PC-3 (cell line): ENCODE measurements at regions not wholly inside any gene's neighbourhood (a gene's known extent, or its start where the extent isn't known, plus 50 kb on each side); places are given as distances from the start of the nearest gene placed in this dataset.

ENCODE experiments used
- ATAC-seq: fragments of 200-7000 bp; cut with Tn5 transposase; 2 replicates; pipeline ENCODE4 v1.9.1; 2020; ENCODE audit warnings: mild to moderate bottlenecking, moderate library complexity
- BruUV-seq: library from RNA; stranded (reverse); fragments of 400-500 nt; replicated peaks from 2 replicates; lab custom pipeline; 2021; lab: Mats Ljungman, UMichigan
- CTCF ChIA-PET: fragments of 300-600 bp; sonication (Branson Sonifier 250); formaldehyde crosslinking; loops from one replicate; lab custom pipeline; 2022; ENCODE audit warnings: antibody characterized with exemption; lab: Charles Lee
- POLR2A ChIA-PET: fragments of 300-600 bp; sonication (Branson Sonifier 250); formaldehyde crosslinking; loops from one replicate; lab custom pipeline; 2022; ENCODE audit warnings: antibody characterized with exemption; ENCODE audit not compliant: unreplicated experiment; lab: Charles Lee
- DNase-seq: peaks from one replicate; pipeline ENCODE4 v3.0.0-alpha.2; 2015
- H2AFZ ChIP-seq: fragments of 300-600 bp; sonication (generic); 2 replicates; pipeline ENCODE4 v1.6.0; 2016; ENCODE audit warnings: antibody characterized with exemption, low read length
- H3F3A ChIP-seq: fragments of 300-600 bp; sonication (generic); one replicate; pipeline ENCODE4 v1.6.0; 2017; ENCODE audit warnings: antibody characterized with exemption, low read length, control low read depth, mild to moderate bottlenecking; ENCODE audit not compliant: unreplicated experiment
- H3K27ac ChIP-seq: fragments of 300-600 bp; sonication (generic); 2 replicates; pipeline ENCODE4 v1.5.1; 2016; ENCODE audit warnings: mild to moderate bottlenecking, low read length
- H3K27me3 ChIP-seq: fragments of 300-600 bp; sonication (generic); 2 replicates; pipeline ENCODE4 v1.6.1; 2016; ENCODE audit warnings: low read length, mixed read lengths
- H3K36me3 ChIP-seq: fragments of 300-600 bp; sonication (generic); 2 replicates; pipeline ENCODE4 v1.6.1; 2016; ENCODE audit warnings: low read depth, mixed run types, low read length, mixed read lengths
- H3K4me1 ChIP-seq: fragments of 300-600 bp; sonication (generic); 2 replicates; pipeline ENCODE4 v1.5.1; 2016; ENCODE audit warnings: low read length; ENCODE audit not compliant: insufficient read depth
- H3K4me2 ChIP-seq: fragments of 300-600 bp; sonication (generic); 2 replicates; pipeline ENCODE4 v1.6.0; 2016; ENCODE audit warnings: low read length
- H3K4me3 ChIP-seq: fragments of 300-600 bp; sonication (generic); 2 replicates; pipeline ENCODE4 v1.5.1; 2016; ENCODE audit warnings: mild to moderate bottlenecking, low read length, mixed read lengths
- H3K79me2 ChIP-seq: fragments of 300-600 bp; sonication (generic); 2 replicates; pipeline ENCODE4 v1.6.1; 2017; ENCODE audit warnings: low read length, mixed read lengths
- H3K9ac ChIP-seq: fragments of 300-600 bp; sonication (generic); 2 replicates; pipeline ENCODE4 v1.6.0; 2016; ENCODE audit warnings: mild to moderate bottlenecking, low read length
- H3K9me2 ChIP-seq: fragments of 300-600 bp; sonication (generic); replicated peaks from 2 replicates; pipeline ENCODE4 v1.6.1; 2016; ENCODE audit warnings: mixed run types, low read length, mixed read lengths
- H3K9me3 ChIP-seq: fragments of 300-600 bp; sonication (generic); 2 replicates; pipeline ENCODE4 v1.6.1; 2016; ENCODE audit warnings: low read length, mixed read lengths
- H4K20me1 ChIP-seq: fragments of 300-600 bp; sonication (generic); 2 replicates; pipeline ENCODE4 v1.6.1; 2016; ENCODE audit warnings: low read length, mixed read lengths
- CTCF ChIP-seq: fragments of 300-600 bp; sonication (generic); conservative IDR thresholded peaks from 2 replicates; pipeline ENCODE4 v1.5.1; 2017; ENCODE audit warnings: antibody characterized with exemption, low read depth, mild to moderate bottlenecking, low read length
- EZH2 ChIP-seq: fragments of 300-600 bp; sonication (generic); IDR thresholded peaks from one replicate; pipeline ENCODE4 v1.6.1; 2017; ENCODE audit warnings: antibody characterized with exemption, mild to moderate bottlenecking, low read length; ENCODE audit not compliant: unreplicated experiment
- EZH2phosphoT487 ChIP-seq: fragments of 300-600 bp; sonication (generic); IDR thresholded peaks from 2 replicates; pipeline ENCODE4 v1.6.1; 2018; ENCODE audit warnings: mild to moderate bottlenecking, antibody characterized with exemption, low read length, borderline replicate concordance
- intact Hi-C: fragments of 100-400 bp; cut with micrococcal nuclease; formaldehyde crosslinking; loops from 2 replicates; pipeline ENCODE4 v1.9.0; 2023

GRCh38 chr1:157292809-157293564 lies 154.8 kb upstream of the ETV3 start:
- H3K27ac ChIP-seq, result no peak overlapping the region
- ChIA-PET CTCF (no interaction called here), POLR2A (no interaction called here)
- no peak overlapping the region for H3K4me2 ChIP-seq
- ATAC-seq (no peak), DNase-seq (no peak)
- H2AFZ ChIP-seq, result no peak overlapping the region
- peaks cover 78% of the 10 kb centered on the region for H3K27me3 ChIP-seq
- no peaks in the 10 kb centered on the region for H3K9me2 ChIP-seq
- H3K9me3 ChIP-seq, result no peaks in the 10 kb centered on the region
- no peak overlapping the region for H3K9ac ChIP-seq
- no peaks in the 10 kb centered on the region for H3K4me1 ChIP-seq
- no TSS peak for BruUV-seq
- no peaks in the 10 kb centered on the region for H3K36me3 ChIP-seq
- TF ChIP-seq EZH2, result no peak
- no peak for TF ChIP-seq CTCF
- TF ChIP-seq EZH2phosphoT487, result no peak
- H4K20me1 ChIP-seq, result 0 out of 2 replicates have a peak, but pooled peaks cover 3% of the 10 kb centered on the region
- H3F3A ChIP-seq, result no peaks in the 10 kb centered on the region
- H3K4me3 ChIP-seq, result no peak overlapping the region
- no peaks in the 10 kb centered on the region for H3K79me2 ChIP-seq
- intact Hi-C loops, result no loop called here

GRCh38 chr1:157292302-157292701 lies 154.1 kb upstream of the ETV3 start:
- no peak overlapping the region for H3K4me3 ChIP-seq
- TF ChIP-seq EZH2phosphoT487 (no peak), EZH2 (no peak), CTCF (no peak)
- H4K20me1 ChIP-seq, result 0 out of 2 replicates have a peak, but pooled peaks cover 3% of the 10 kb centered on the region
- H3K79me2 ChIP-seq, result no peaks in the 10 kb centered on the region
- H3K9ac ChIP-seq, result no peak overlapping the region
- H2AFZ ChIP-seq, result no peak overlapping the region
- H3K9me2 ChIP-seq, result no peaks in the 10 kb centered on the region
- DNase-seq (no peak), ATAC-seq (no peak)
- ChIA-PET CTCF (no interaction called here), POLR2A (no interaction called here)
- no peaks in the 10 kb centered on the region for H3K4me1 ChIP-seq
- no TSS peak for BruUV-seq
- no peak overlapping the region for H3K4me2 ChIP-seq
- no peaks in the 10 kb centered on the region for H3K9me3 ChIP-seq
- no peaks in the 10 kb centered on the region for H3K36me3 ChIP-seq
- no peaks in the 10 kb centered on the region for H3F3A ChIP-seq
- H3K27me3 ChIP-seq, result peaks cover 85% of the 10 kb centered on the region
- intact Hi-C loops, result no loop called here
- H3K27ac ChIP-seq, result no peak overlapping the region

GRCh38 chr1:157291083-157291482 lies 152.9 kb upstream of the ETV3 start:
- H3K9me2 ChIP-seq, result no peaks in the 10 kb centered on the region
- H3K4me2 ChIP-seq, result no peak overlapping the region
- no TSS peak for BruUV-seq
- H3K9ac ChIP-seq, result no peak overlapping the region
- H4K20me1 ChIP-seq, result 0 out of 2 replicates have a peak, but pooled peaks cover 3% of the 10 kb centered on the region
- no peaks in the 10 kb centered on the region for H3K4me1 ChIP-seq
- ATAC-seq (no peak), DNase-seq (no peak)
- no peak overlapping the region for H2AFZ ChIP-seq
- intact Hi-C loops, result no loop called here
- H3F3A ChIP-seq, result no peaks in the 10 kb centered on the region
- H3K4me3 ChIP-seq, result no peak overlapping the region
- no peak overlapping the region for H3K27ac ChIP-seq
- POLR2A ChIA-PET, result no interaction called here
- no peaks in the 10 kb centered on the region for H3K9me3 ChIP-seq
- no peaks in the 10 kb centered on the region for H3K36me3 ChIP-seq
- CTCF ChIA-PET, result no interaction called here
- TF ChIP-seq CTCF, result no peak
- TF ChIP-seq EZH2phosphoT487, result no peak
- TF ChIP-seq EZH2, result no peak
- H3K27me3 ChIP-seq, result peaks cover 89% of the 10 kb centered on the region
- no peaks in the 10 kb centered on the region for H3K79me2 ChIP-seq
